Right renal pelvis (tissue), 4 donors: ENCODE measurements at regions not wholly inside any gene's neighbourhood (a gene's known extent, or its start where the extent isn't known, plus 50 kb on each side); places are given as distances from the start of the nearest gene placed in this dataset.
"Not testable (repeated sequence)": the region's sequence is repeated elsewhere in the genome, so short reads cannot be mapped to it uniquely, and the experiment has no call there.

ENCODE experiments used
- DNase-seq, 4 donors: peaks; one replicate each; pipeline ENCODE4 v3.0.0-alpha.2; 2013; ENCODE audit warnings: low read depth in 4 of 4, low spot score in 3 of 4, missing footprints in 1 of 4

GRCh38 chr3:137294139-137294538 is 336.4 kb downstream of the IL20RB start:
- DNase-seq: no peak

GRCh38 chr3:137294839-137295238 is 337.1 kb downstream of the IL20RB start:
- DNase-seq: no peak

GRCh38 chr3:137295336-137295735 is 337.6 kb downstream of the IL20RB start:
- DNase-seq: no peak

GRCh38 chr3:137296116-137296515 is 338.3 kb downstream of the IL20RB start:
- no peak for DNase-seq

- no peak for DNase-seq
Observed at GRCh38 chr3:137297770-137298169, 340.0 kb downstream of the IL20RB start.

GRCh38 chr3:137300703-137301102 is 342.9 kb downstream of the IL20RB start:
- DNase-seq: no peak

- DNase-seq: no peak
Observed at GRCh38 chr3:137304313-137305056, 346.7 kb downstream of the IL20RB start.

- no peak for DNase-seq
Observed at GRCh38 chr3:137324114-137324513, 366.3 kb downstream of the IL20RB start.

GRCh38 chr3:137325170-137325569 is 367.4 kb downstream of the IL20RB start:
- DNase-seq: no peak

- DNase-seq: no peak
Observed at GRCh38 chr3:137325934-137326333, 368.2 kb downstream of the IL20RB start.

GRCh38 chr3:137329594-137329993 is 371.8 kb downstream of the IL20RB start:
- DNase-seq: no peak

- no peak for DNase-seq
Observed at GRCh38 chr3:137330246-137330645, 372.5 kb downstream of the IL20RB start.

- DNase-seq: no peak
Observed at GRCh38 chr3:137332297-137332696, 374.5 kb downstream of the IL20RB start.

GRCh38 chr3:137335478-137335877 is 377.7 kb downstream of the IL20RB start:
- peak in 1 of 4 donors; percentile 5 for DNase-seq

GRCh38 chr3:137338400-137338799 is 380.6 kb downstream of the IL20RB start:
- DNase-seq: not testable (repeated sequence)

GRCh38 chr3:137343283-137343682 is 385.5 kb downstream of the IL20RB start:
- DNase-seq: no peak

GRCh38 chr3:137347132-137347531 is 389.3 kb downstream of the IL20RB start:
- no peak for DNase-seq

- DNase-seq: no peak
Observed at GRCh38 chr3:137347817-137348368, 390.1 kb downstream of the IL20RB start.

GRCh38 chr3:137348936-137349335 is 391.2 kb downstream of the IL20RB start:
- DNase-seq: no peak

GRCh38 chr3:137349557-137350348 is 392.0 kb downstream of the IL20RB start:
- no peak for DNase-seq

GRCh38 chr3:137360531-137361201 is 402.9 kb downstream of the IL20RB start:
- no peak for DNase-seq
